ENCODE measurements at regions not wholly inside any gene's neighbourhood (a gene's known extent, or its start where the extent isn't known, plus 50 kb on each side); places are given as distances from the start of the nearest gene placed in this dataset.
"Not testable (repeated sequence)": the region's sequence is repeated elsewhere in the genome, so short reads cannot be mapped to it uniquely, and the experiment has no call there.

GRCh38 chr3:165614337-165614736, 222.9 kb downstream of the BCHE start:
- TF ChIP-seq CTCF (conservative IDR thresholded peaks at IDR 0.05; ENCODE audit: low read depth, low read length), result no peak
- H3K4me3 ChIP-seq (ENCODE audit: low read depth, low read length), result no peak overlapping the region
- DNase-seq (ENCODE audit: low read depth), result no peak

GRCh38 chr3:165613014-165613413, 224.2 kb downstream of the BCHE start:
- DNase-seq (ENCODE audit: low read depth), result no peak
- H3K4me3 ChIP-seq (ENCODE audit: low read depth, low read length), result no peak overlapping the region
- TF ChIP-seq CTCF (conservative IDR thresholded peaks at IDR 0.05; ENCODE audit: low read depth, low read length), result no peak

- no peak for DNase-seq (ENCODE audit: low read depth)
- H3K4me3 ChIP-seq (ENCODE audit: low read depth, low read length), result no peak overlapping the region
- TF ChIP-seq CTCF (conservative IDR thresholded peaks at IDR 0.05; ENCODE audit: low read depth, low read length), result no peak
Measured at GRCh38 chr3:165607221-165607620, 230.0 kb downstream of the BCHE start.

GRCh38 chr3:165603196-165603595, 234.0 kb downstream of the BCHE start:
- DNase-seq (ENCODE audit: low read depth), result no peak
- TF ChIP-seq CTCF (conservative IDR thresholded peaks at IDR 0.05; ENCODE audit: low read depth, low read length), result no peak
- H3K4me3 ChIP-seq (ENCODE audit: low read depth, low read length), result no peak overlapping the region

- not testable (repeated sequence) for H3K4me3 ChIP-seq (ENCODE audit: low read depth, low read length); DNase-seq (ENCODE audit: low read depth)
Measured at GRCh38 chr3:165572566-165572965, 264.7 kb downstream of the BCHE start.

- no peak overlapping the region for H3K4me3 ChIP-seq (ENCODE audit: low read depth, low read length)
- no peak for TF ChIP-seq CTCF (conservative IDR thresholded peaks at IDR 0.05; ENCODE audit: low read depth, low read length)
- no peak for DNase-seq (ENCODE audit: low read depth)
Measured at GRCh38 chr3:165568907-165569462, 268.2 kb downstream of the BCHE start.

- DNase-seq (ENCODE audit: low read depth), result no peak
- TF ChIP-seq CTCF (conservative IDR thresholded peaks at IDR 0.05; ENCODE audit: low read depth, low read length), result no peak
- no peak overlapping the region for H3K4me3 ChIP-seq (ENCODE audit: low read depth, low read length)
Measured at GRCh38 chr3:165555785-165556184, 281.4 kb downstream of the BCHE start.
